ENCODE measurements at regions not wholly inside any gene's neighbourhood (a gene's known extent, or its start where the extent isn't known, plus 50 kb on each side); places are given as distances from the start of the nearest gene placed in this dataset.
"Not testable (repeated sequence)": the region's sequence is repeated elsewhere in the genome, so short reads cannot be mapped to it uniquely, and the experiment has no call there.

- H3K9me3 ChIP-seq (ENCODE audit: control insufficient read depth, insufficient read depth, low read length) = no peaks in the 10 kb centered on the region
- H3K4me3 ChIP-seq (ENCODE audit: low read depth, low read length) = no peak overlapping the region
- H3K4me1 ChIP-seq (ENCODE audit: control insufficient read depth, insufficient read depth, low read length) = no peaks in the 10 kb centered on the region
- H3K36me3 ChIP-seq (ENCODE audit: control insufficient read depth, insufficient read depth, low read length) = no peaks in the 10 kb centered on the region
- H3K9ac ChIP-seq (ENCODE audit: low read depth, low read length) = no peak overlapping the region
- no peaks in the 10 kb centered on the region for H3K27me3 ChIP-seq (ENCODE audit: control insufficient read depth, insufficient read depth, low read length)
These were observed 72.5 kb upstream of the ALOX12 start for GRCh38 chr17:6923385-6923784.

- Histone ChIP-seq H3K4me3 (ENCODE audit: low read depth, low read length) (no peak overlapping the region), H3K27me3 (ENCODE audit: control insufficient read depth, insufficient read depth, low read length) (no peaks in the 10 kb centered on the region), H3K36me3 (ENCODE audit: control insufficient read depth, insufficient read depth, low read length) (no peaks in the 10 kb centered on the region), H3K4me1 (ENCODE audit: control insufficient read depth, insufficient read depth, low read length) (no peaks in the 10 kb centered on the region), H3K9me3 (ENCODE audit: control insufficient read depth, insufficient read depth, low read length) (no peaks in the 10 kb centered on the region), H3K9ac (ENCODE audit: low read depth, low read length) (no peak overlapping the region)
These were observed 71.6 kb upstream of the ALOX12 start for GRCh38 chr17:6924208-6924607.

DNA sequence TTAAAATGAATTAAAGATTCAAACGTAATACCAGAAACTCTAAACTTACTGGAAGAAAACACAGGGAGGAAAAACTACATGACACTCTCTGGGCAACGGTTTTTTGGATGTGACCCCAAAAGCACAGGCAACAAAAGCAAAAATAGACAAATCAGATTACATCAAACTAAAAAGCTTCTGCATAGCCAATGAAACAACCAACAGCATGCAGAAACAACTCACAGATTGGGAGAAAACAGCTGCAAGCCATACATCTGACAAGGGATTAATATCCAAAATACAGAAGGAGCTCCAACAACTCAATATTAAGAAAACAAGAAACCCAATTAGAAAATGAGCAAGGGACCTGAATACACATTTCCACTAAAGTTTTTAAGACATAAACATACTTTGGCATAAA is 69.2 kb upstream of the ALOX12 start:
- Histone ChIP-seq H3K9ac (ENCODE audit: low read depth, low read length) (no peak overlapping the region), H3K9me3 (ENCODE audit: control insufficient read depth, insufficient read depth, low read length) (no peaks in the 10 kb centered on the region), H3K36me3 (ENCODE audit: control insufficient read depth, insufficient read depth, low read length) (no peaks in the 10 kb centered on the region), H3K27me3 (ENCODE audit: control insufficient read depth, insufficient read depth, low read length) (no peaks in the 10 kb centered on the region), H3K4me1 (ENCODE audit: control insufficient read depth, insufficient read depth, low read length) (no peaks in the 10 kb centered on the region), H3K4me3 (ENCODE audit: low read depth, low read length) (no peak overlapping the region)

DNA sequence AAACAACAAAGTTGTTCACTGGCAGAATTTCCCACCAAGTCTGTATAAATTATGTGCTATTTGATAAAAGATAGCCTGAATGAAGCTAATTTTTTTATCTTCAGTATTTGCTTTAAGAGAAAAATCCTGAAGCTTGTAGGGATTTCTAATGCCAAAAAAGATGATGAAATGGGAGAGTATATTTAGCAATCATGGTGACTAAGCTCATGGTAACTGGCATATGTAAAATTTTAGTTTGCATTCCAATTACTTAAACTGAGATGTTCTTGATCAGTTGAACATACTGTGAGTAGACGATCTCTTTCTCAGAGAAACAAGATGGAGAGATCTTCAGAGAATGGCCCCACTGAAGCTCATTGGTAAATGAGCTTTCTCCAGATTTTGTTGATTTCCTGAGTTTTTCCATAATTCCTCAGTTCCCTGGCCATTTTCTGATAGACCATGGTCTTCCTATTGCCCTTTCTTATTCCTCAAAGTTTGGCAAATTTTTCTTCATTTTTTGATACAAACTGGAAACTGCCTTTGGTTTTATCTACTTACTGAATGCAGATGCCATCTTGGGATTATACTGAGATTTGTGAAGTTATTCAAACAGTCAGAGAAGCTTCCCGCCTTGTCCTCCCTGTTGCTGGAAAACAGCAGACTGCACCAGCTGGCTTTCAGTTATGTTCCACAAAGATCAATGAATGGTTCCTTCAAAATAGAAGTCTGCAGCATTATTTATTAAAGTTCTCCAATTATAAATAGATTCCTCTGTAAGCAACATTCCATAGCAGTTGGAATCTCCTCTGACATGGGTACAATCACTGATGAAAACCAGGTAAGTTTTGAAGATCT is 68.3 kb upstream of the ALOX12 start:
- Histone ChIP-seq H3K27me3 (ENCODE audit: control insufficient read depth, insufficient read depth, low read length) (no peaks in the 10 kb centered on the region), H3K9ac (ENCODE audit: low read depth, low read length) (no peak overlapping the region), H3K4me1 (ENCODE audit: control insufficient read depth, insufficient read depth, low read length) (no peaks in the 10 kb centered on the region)

DNA sequence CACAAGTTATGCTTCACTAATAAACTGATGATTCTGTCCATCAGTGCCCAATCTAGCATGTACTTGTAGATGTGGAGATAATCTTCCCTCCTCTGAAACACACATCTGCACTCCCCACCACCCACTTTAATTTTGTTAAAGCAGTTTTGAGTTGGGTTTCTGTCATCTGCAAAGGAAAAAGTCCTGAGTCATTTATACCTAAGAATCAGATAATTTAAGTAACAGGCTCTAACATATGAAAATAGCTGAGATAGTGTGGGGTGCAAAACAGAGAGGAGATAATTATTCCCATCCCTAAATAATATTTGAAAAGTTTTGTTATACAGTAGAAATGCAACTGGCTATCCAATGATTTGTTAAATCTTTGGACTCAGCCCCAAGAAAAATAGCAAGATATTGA is 67.7 kb upstream of the ALOX12 start:
- Histone ChIP-seq H3K4me1 (ENCODE audit: control insufficient read depth, insufficient read depth, low read length) (no peaks in the 10 kb centered on the region), H3K9me3 (ENCODE audit: control insufficient read depth, insufficient read depth, low read length) (no peaks in the 10 kb centered on the region), H3K9ac (ENCODE audit: low read depth, low read length) (no peak overlapping the region), H3K4me3 (ENCODE audit: low read depth, low read length) (no peak overlapping the region), H3K36me3 (ENCODE audit: control insufficient read depth, insufficient read depth, low read length) (no peaks in the 10 kb centered on the region), H3K27me3 (ENCODE audit: control insufficient read depth, insufficient read depth, low read length) (no peaks in the 10 kb centered on the region)

More for the DNA sequence above, 68.3 kb upstream of the ALOX12 start:
- no peaks in the 10 kb centered on the region for H3K9me3 ChIP-seq (ENCODE audit: control insufficient read depth, insufficient read depth, low read length)
- no peak overlapping the region for H3K4me3 ChIP-seq (ENCODE audit: low read depth, low read length)
- no peaks in the 10 kb centered on the region for H3K36me3 ChIP-seq (ENCODE audit: control insufficient read depth, insufficient read depth, low read length)

- no peaks in the 10 kb centered on the region for H3K9me3 ChIP-seq (ENCODE audit: control insufficient read depth, insufficient read depth, low read length)
- H3K4me1 ChIP-seq (ENCODE audit: control insufficient read depth, insufficient read depth, low read length) = no peaks in the 10 kb centered on the region
- no peak overlapping the region for H3K9ac ChIP-seq (ENCODE audit: low read depth, low read length)
- H3K27me3 ChIP-seq (ENCODE audit: control insufficient read depth, insufficient read depth, low read length) = no peaks in the 10 kb centered on the region
- no peaks in the 10 kb centered on the region for H3K36me3 ChIP-seq (ENCODE audit: control insufficient read depth, insufficient read depth, low read length)
- no peak overlapping the region for H3K4me3 ChIP-seq (ENCODE audit: low read depth, low read length)
These were observed 65.1 kb upstream of the ALOX12 start for GRCh38 chr17:6930749-6931148.

DNA sequence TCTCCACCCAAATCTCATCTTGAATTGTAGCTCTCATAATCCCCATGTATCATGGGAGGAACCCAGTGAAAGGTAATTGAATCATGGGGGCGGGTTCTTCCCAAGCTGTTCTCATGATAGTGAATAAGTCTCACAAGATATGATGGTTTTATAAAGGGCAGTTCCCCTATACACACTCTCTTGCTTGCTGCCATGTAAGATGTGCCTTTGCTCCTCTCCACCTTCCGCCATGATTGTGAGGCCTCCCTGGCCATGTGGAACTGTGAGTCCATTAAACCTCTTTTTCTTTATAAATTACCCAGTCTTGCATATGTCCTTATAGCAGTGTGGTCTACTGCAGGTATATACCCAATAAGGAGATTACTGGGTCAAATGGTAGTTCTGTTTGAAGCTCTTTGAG is 61.3 kb upstream of the ALOX12 start:
- H3K4me3 ChIP-seq (ENCODE audit: low read depth, low read length); H3K27me3 ChIP-seq (ENCODE audit: control insufficient read depth, insufficient read depth, low read length); H3K9me3 ChIP-seq (ENCODE audit: control insufficient read depth, insufficient read depth, low read length); H3K36me3 ChIP-seq (ENCODE audit: control insufficient read depth, insufficient read depth, low read length); H3K4me1 ChIP-seq (ENCODE audit: control insufficient read depth, insufficient read depth, low read length); H3K9ac ChIP-seq (ENCODE audit: low read depth, low read length): not testable (repeated sequence)

GRCh38 chr17:6936370-6937028 is 59.4 kb upstream of the ALOX12 start:
- H3K9me3 ChIP-seq (ENCODE audit: control insufficient read depth, insufficient read depth, low read length) = no peaks in the 10 kb centered on the region
- no peaks in the 10 kb centered on the region for H3K36me3 ChIP-seq (ENCODE audit: control insufficient read depth, insufficient read depth, low read length)
- no peaks in the 10 kb centered on the region for H3K27me3 ChIP-seq (ENCODE audit: control insufficient read depth, insufficient read depth, low read length)
- H3K4me1 ChIP-seq (ENCODE audit: control insufficient read depth, insufficient read depth, low read length) = no peaks in the 10 kb centered on the region
- no peak overlapping the region for H3K9ac ChIP-seq (ENCODE audit: low read depth, low read length)
- peak overlapping the region; percentile 12 for H3K4me3 ChIP-seq (ENCODE audit: low read depth, low read length)

DNA sequence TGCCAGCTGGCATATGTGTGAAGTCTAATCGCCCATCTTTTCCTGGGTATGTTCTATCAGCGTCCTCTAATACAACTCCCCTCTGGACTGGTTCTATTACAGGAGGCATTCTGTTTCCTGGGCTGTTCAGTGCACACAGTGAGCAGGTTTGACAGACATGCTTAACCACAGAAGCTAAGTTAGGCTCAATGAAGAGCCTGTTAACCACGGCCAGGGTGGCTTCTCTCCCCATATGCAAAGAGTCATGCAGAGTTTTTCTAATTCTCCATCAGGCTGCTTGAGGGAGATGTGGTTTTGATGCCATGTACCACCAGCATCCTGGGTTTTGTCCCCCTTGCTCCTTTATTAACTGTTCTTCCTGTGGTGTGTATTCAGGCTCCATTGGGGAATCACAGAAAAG is 57.2 kb upstream of the ALOX12 start:
- Histone ChIP-seq H3K27me3 (ENCODE audit: control insufficient read depth, insufficient read depth, low read length) (no peaks in the 10 kb centered on the region), H3K36me3 (ENCODE audit: control insufficient read depth, insufficient read depth, low read length) (no peaks in the 10 kb centered on the region), H3K4me1 (ENCODE audit: control insufficient read depth, insufficient read depth, low read length) (no peaks in the 10 kb centered on the region), H3K9ac (ENCODE audit: low read depth, low read length) (no peak overlapping the region), H3K4me3 (ENCODE audit: low read depth, low read length) (no peak overlapping the region), H3K9me3 (ENCODE audit: control insufficient read depth, insufficient read depth, low read length) (no peaks in the 10 kb centered on the region)

DNA sequence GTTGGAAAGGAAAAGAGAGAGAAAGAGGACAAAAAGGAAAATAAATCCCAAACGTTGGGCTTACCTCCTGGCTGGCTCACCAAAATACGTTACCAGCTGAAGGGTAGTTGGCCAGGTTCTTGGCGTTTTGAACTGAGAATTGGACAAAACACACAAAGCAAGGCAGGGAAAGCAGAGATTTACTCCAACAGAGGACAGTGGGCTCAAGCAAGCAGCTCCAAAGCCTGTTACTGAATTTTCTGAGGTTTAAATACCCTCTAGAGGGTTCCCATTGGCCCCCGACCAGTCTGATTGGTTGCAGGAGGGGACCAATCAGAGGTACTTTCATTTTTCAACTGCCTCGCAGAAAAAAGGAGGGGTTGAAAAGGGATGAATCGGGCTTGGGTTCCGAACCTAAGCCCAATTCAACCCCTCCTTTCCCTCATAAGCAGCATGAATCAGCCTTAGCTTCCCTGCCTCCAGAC is 55.6 kb upstream of the ALOX12 start:
- no peaks in the 10 kb centered on the region for H3K9me3 ChIP-seq (ENCODE audit: control insufficient read depth, insufficient read depth, low read length)
- H3K36me3 ChIP-seq (ENCODE audit: control insufficient read depth, insufficient read depth, low read length) = no peaks in the 10 kb centered on the region
- no peaks in the 10 kb centered on the region for H3K27me3 ChIP-seq (ENCODE audit: control insufficient read depth, insufficient read depth, low read length)
- no peak overlapping the region for H3K9ac ChIP-seq (ENCODE audit: low read depth, low read length)
- H3K4me1 ChIP-seq (ENCODE audit: control insufficient read depth, insufficient read depth, low read length) = no peaks in the 10 kb centered on the region
- H3K4me3 ChIP-seq (ENCODE audit: low read depth, low read length) = no peak overlapping the region

DNA sequence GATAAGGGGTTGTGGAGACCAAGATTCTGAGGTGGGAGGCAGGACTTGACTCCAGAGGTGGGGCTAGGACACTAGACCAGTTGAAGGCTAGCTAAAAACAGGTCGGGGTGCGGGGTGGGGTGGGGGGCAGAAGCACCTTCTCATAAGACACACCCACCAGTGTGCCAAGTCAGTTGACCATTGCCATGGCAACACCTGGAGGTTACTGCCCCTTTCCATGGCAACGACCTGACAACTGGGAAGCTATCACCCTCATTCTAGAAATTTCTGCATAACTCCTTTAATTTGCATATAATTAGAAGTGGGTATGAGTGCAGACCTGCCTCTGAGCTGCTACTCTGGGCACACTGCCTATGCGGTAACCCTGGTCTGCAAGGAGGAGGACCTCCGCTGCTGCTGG is 53.9 kb upstream of the ALOX12 start:
- no peaks in the 10 kb centered on the region for H3K9me3 ChIP-seq (ENCODE audit: control insufficient read depth, insufficient read depth, low read length)
- no peaks in the 10 kb centered on the region for H3K36me3 ChIP-seq (ENCODE audit: control insufficient read depth, insufficient read depth, low read length)
- H3K4me3 ChIP-seq (ENCODE audit: low read depth, low read length) = no peak overlapping the region

DNA sequence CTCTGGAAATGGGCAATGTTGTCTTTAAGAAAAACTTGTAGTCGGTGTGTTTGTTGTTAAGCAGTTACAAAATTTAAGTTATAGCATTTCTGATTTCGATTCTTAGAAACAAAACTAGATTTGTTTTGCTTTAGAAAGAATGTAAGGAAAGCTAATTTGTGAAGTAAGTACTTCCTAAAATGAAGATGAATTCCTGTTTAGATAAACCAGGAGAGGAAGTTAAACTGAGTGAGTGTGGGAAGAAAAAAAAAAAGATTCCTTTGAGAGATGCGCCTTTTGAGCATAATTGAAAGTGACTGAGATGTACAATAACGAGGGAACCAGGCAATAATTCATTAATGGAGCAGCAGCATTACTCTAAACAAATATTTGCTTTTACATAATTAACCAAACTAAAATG is 52.4 kb upstream of the ALOX12 start:
- Histone ChIP-seq H3K9ac (ENCODE audit: low read depth, low read length) (no peak overlapping the region), H3K4me3 (ENCODE audit: low read depth, low read length) (no peak overlapping the region), H3K36me3 (ENCODE audit: control insufficient read depth, insufficient read depth, low read length) (no peaks in the 10 kb centered on the region), H3K27me3 (ENCODE audit: control insufficient read depth, insufficient read depth, low read length) (no peaks in the 10 kb centered on the region), H3K4me1 (ENCODE audit: control insufficient read depth, insufficient read depth, low read length) (no peaks in the 10 kb centered on the region), H3K9me3 (ENCODE audit: control insufficient read depth, insufficient read depth, low read length) (no peaks in the 10 kb centered on the region)

More for the DNA sequence above, 53.9 kb upstream of the ALOX12 start:
- Histone ChIP-seq H3K4me1 (ENCODE audit: control insufficient read depth, insufficient read depth, low read length) (no peaks in the 10 kb centered on the region), H3K9ac (ENCODE audit: low read depth, low read length) (no peak overlapping the region), H3K27me3 (ENCODE audit: control insufficient read depth, insufficient read depth, low read length) (no peaks in the 10 kb centered on the region)

All from iPS-15b (cell line).